Upper lobe of left lung (tissue), 6 donors: ENCODE measurements at regions not wholly inside any gene's neighbourhood (a gene's known extent, or its start where the extent isn't known, plus 50 kb on each side); places are given as distances from the start of the nearest gene placed in this dataset.
"Not testable (repeated sequence)": the region's sequence is repeated elsewhere in the genome, so short reads cannot be mapped to it uniquely, and the experiment has no call there.

Source experiments
- ATAC-seq, 2 donors: fragments of 200-7000 bp; cut with Tn5 transposase; one replicate each; pipeline ENCODE4 v1.9.1; 2022; ENCODE audit warnings: mild to moderate bottlenecking in 2 of 2, moderate library complexity in 2 of 2; ENCODE audit not compliant: low FRiP score in 2 of 2
- DNase-seq, 2 donors: peaks; one replicate each; pipeline ENCODE4 v3.0.0-alpha.2; 2019 to 2020
- H3K27ac ChIP-seq, 4 donors: fragments of 200-600 bp; sonication (generic); one replicate each; pipeline ENCODE4 v1.5.1; 2016 to 2019
- H3K27me3 ChIP-seq, 4 donors: fragments of 200-600 bp; sonication (generic); one replicate each; pipeline ENCODE4 v1.5.1; 2017 to 2019
- H3K36me3 ChIP-seq, 4 donors: fragments of 200-600 bp; sonication (generic); one replicate each; pipeline ENCODE4 v1.5.1; 2016 to 2019
- H3K4me1 ChIP-seq, 4 donors: fragments of 200-600 bp; sonication (generic); one replicate each; pipeline ENCODE4 v1.5.1; 2018 to 2019
- H3K4me3 ChIP-seq, 4 donors: fragments of 200-600 bp; sonication (generic); one replicate each; pipeline ENCODE4 v1.5.1; 2017 to 2019; ENCODE audit warnings: mild to moderate bottlenecking in 2 of 4, moderate library complexity in 1 of 4
- H3K9me3 ChIP-seq, 4 donors: fragments of 200-600 bp; sonication (generic); one replicate each; pipeline ENCODE4 v1.5.1; 2018 to 2019
- CTCF ChIP-seq, 6 experiments: fragments of 450-650 bp in 4 of 6; fragments of 200-600 bp in 2 of 6; sonication (generic) in 2 of 6; IDR thresholded peaks; one replicate each; pipeline ENCODE4 v1.5.1; 2016 to 2019; ENCODE audit warnings: antibody characterized with exemption in 6 of 6
- EP300 ChIP-seq, 4 donors: sonication (generic); formaldehyde crosslinking; IDR thresholded peaks; one replicate each; pipeline ENCODE4 v1.5.1; 2017; ENCODE audit warnings: antibody characterized with exemption in 4 of 4, control low read depth in 2 of 4
- POLR2A ChIP-seq, 4 donors: fragments of 450-650 bp; IDR thresholded peaks; one replicate each; pipeline ENCODE4 v1.5.1; 2016 to 2017; ENCODE audit warnings: antibody characterized with exemption in 4 of 4, mild to moderate bottlenecking in 2 of 4
- POLR2AphosphoS5 ChIP-seq, 2 donors: sonication (generic); formaldehyde crosslinking; IDR thresholded peaks; one replicate each; pipeline ENCODE4 v1.5.1; 2017; ENCODE audit warnings: antibody characterized with exemption in 2 of 2
- WGBS, 2 donors: methylation state at CpG; one replicate each; pipeline ENCODE4 v1.1.5; 2017 to 2018; 5-methylcytosine and 5-hydroxymethylcytosine counted together
- donor health status: DM: no; HTN: no; CAD: no; lungs with moderate emphysema.
- donor health status: DM: no; HTN: yes; CAD: no; lungs with severe emphysema.

- no peak overlapping the region for H3K4me3 ChIP-seq
- no peaks in the 10 kb centered on the region for H3K36me3 ChIP-seq
- H3K27me3 ChIP-seq: no peaks in the 10 kb centered on the region
- H3K9me3 ChIP-seq: no peaks in the 10 kb centered on the region
- no peaks in the 10 kb centered on the region for H3K4me1 ChIP-seq
- DNase-seq (peak in 1 of 2 donors; percentile 52), ATAC-seq (no peak)
- H3K27ac ChIP-seq: no peak overlapping the region
- 89 to 94% methylated on average over 16 of the region's 16 CpGs for WGBS, 2 donors
- TF ChIP-seq CTCF (IDR thresholded peaks at IDR 0.05): no peak
- TF ChIP-seq POLR2A (IDR thresholded peaks at IDR 0.05): no peak
- TF ChIP-seq POLR2AphosphoS5 (IDR thresholded peaks at IDR 0.05): no peak
- no peak for TF ChIP-seq EP300 (IDR thresholded peaks at IDR 0.05)
Measured at GRCh38 chr7:55731931-55732330, 130.6 kb downstream of the SEPTIN14 start.

- no peaks in the 10 kb centered on the region for H3K27me3 ChIP-seq
- H3K9me3 ChIP-seq: no peaks in the 10 kb centered on the region
- no peaks in the 10 kb centered on the region for H3K4me1 ChIP-seq
- no peak for TF ChIP-seq POLR2AphosphoS5 (IDR thresholded peaks at IDR 0.05)
- TF ChIP-seq POLR2A (IDR thresholded peaks at IDR 0.05): no peak
- TF ChIP-seq EP300 (IDR thresholded peaks at IDR 0.05): no peak
- TF ChIP-seq CTCF (IDR thresholded peaks at IDR 0.05): no peak
- ATAC-seq (no peak), DNase-seq (no peak)
- WGBS, 2 donors: 76 to 79% methylated on average over 2 of the region's 2 CpGs
- no peak overlapping the region for H3K4me3 ChIP-seq
- no peaks in the 10 kb centered on the region for H3K36me3 ChIP-seq
- H3K27ac ChIP-seq: no peak overlapping the region
Measured at GRCh38 chr7:55730197-55730596, 132.4 kb downstream of the SEPTIN14 start.

- H3K27ac ChIP-seq: no peak overlapping the region
- H3K9me3 ChIP-seq: no peaks in the 10 kb centered on the region
- no peak for ATAC-seq
- no peaks in the 10 kb centered on the region for H3K27me3 ChIP-seq
- H3K4me1 ChIP-seq: no peaks in the 10 kb centered on the region
- no peak overlapping the region for H3K4me3 ChIP-seq
- DNase-seq: peak in 1 of 2 donors; percentile 1
- H3K36me3 ChIP-seq: no peaks in the 10 kb centered on the region
- 51 to 54% methylated on average over 5 to 7 of the region's 7 CpGs for WGBS, 2 donors
- TF ChIP-seq POLR2A (IDR thresholded peaks at IDR 0.05) (no peak), POLR2AphosphoS5 (IDR thresholded peaks at IDR 0.05) (no peak), EP300 (IDR thresholded peaks at IDR 0.05) (no peak), CTCF (IDR thresholded peaks at IDR 0.05) (no peak)
Measured at GRCh38 chr7:55723621-55723941, 139.0 kb downstream of the SEPTIN14 start.

GRCh38 chr7:55722874-55723620 is 139.5 kb downstream of the SEPTIN14 start:
- peak in 1 of 2 donors; percentile 76 for ATAC-seq
- not testable (repeated sequence) for H3K27ac ChIP-seq, H3K4me1 ChIP-seq, H3K36me3 ChIP-seq, H3K27me3 ChIP-seq, DNase-seq, H3K9me3 ChIP-seq, H3K4me3 ChIP-seq
- WGBS, 2 donors: 45 to 54% methylated on average over 3 to 4 of the region's 7 CpGs

- not testable (repeated sequence) for H3K4me3 ChIP-seq, ATAC-seq, DNase-seq, H3K36me3 ChIP-seq, H3K27me3 ChIP-seq, H3K9me3 ChIP-seq, H3K4me1 ChIP-seq, H3K27ac ChIP-seq
- 50% methylated on average over 1 of the region's 1 CpG; no CpG with 5 or more reads in 1 of the 2 donors for WGBS, 2 donors
Measured at GRCh38 chr7:55721004-55721403, 141.5 kb downstream of the SEPTIN14 start.

- not testable (repeated sequence) for H3K4me3 ChIP-seq, DNase-seq, H3K27ac ChIP-seq, ATAC-seq, H3K4me1 ChIP-seq, H3K9me3 ChIP-seq, H3K27me3 ChIP-seq, H3K36me3 ChIP-seq
- WGBS, 2 donors: 64 to 73% methylated on average over 4 of the region's 5 CpGs
Measured at GRCh38 chr7:55715247-55715867, 143.1 kb upstream of the VOPP1 start.

- WGBS, 2 donors: 46 to 49% methylated on average over 2 of the region's 2 CpGs
- ATAC-seq: not testable (repeated sequence)
Measured at GRCh38 chr7:55714370-55714769, 142.1 kb upstream of the VOPP1 start.

GRCh38 chr7:55710312-55710711 is 138.0 kb upstream of the VOPP1 start:
- H3K9me3 ChIP-seq, H3K4me3 ChIP-seq, H3K27me3 ChIP-seq, H3K27ac ChIP-seq, DNase-seq, ATAC-seq, H3K4me1 ChIP-seq, H3K36me3 ChIP-seq: not testable (repeated sequence)
- 79 to 95% methylated on average over 2 of the region's 2 CpGs for WGBS, 2 donors

More at GRCh38 chr7:55714370-55714769, 142.1 kb upstream of the VOPP1 start:
- H3K4me1 ChIP-seq, DNase-seq, H3K9me3 ChIP-seq, H3K27me3 ChIP-seq, H3K4me3 ChIP-seq, H3K36me3 ChIP-seq, H3K27ac ChIP-seq: not testable (repeated sequence)

- H3K27me3 ChIP-seq, H3K9me3 ChIP-seq, H3K4me3 ChIP-seq, H3K4me1 ChIP-seq, H3K27ac ChIP-seq, H3K36me3 ChIP-seq, DNase-seq: not testable (repeated sequence)
- ATAC-seq: peak in 1 of 2 donors; percentile 89
- WGBS, 2 donors: 78 to 91% methylated on average over 6 of the region's 6 CpGs
Measured at GRCh38 chr7:55708028-55708427, 135.7 kb upstream of the VOPP1 start.
